Hematopoietic multipotent progenitor cell treated with erythropoietin and hydrocortisone succinate and interleukin-3 and kit ligand, for 8 days (in vitro differentiated cells): ENCODE measurements at regions not wholly inside any gene's neighbourhood (a gene's known extent, or its start where the extent isn't known, plus 50 kb on each side); places are given as distances from the start of the nearest gene placed in this dataset.
"Not testable (repeated sequence)": the region's sequence is repeated elsewhere in the genome, so short reads cannot be mapped to it uniquely, and the experiment has no call there.

Source experiments
- DNase-seq: peaks from one replicate; pipeline ENCODE4 v3.0.0-alpha.2; 2015

DNA sequence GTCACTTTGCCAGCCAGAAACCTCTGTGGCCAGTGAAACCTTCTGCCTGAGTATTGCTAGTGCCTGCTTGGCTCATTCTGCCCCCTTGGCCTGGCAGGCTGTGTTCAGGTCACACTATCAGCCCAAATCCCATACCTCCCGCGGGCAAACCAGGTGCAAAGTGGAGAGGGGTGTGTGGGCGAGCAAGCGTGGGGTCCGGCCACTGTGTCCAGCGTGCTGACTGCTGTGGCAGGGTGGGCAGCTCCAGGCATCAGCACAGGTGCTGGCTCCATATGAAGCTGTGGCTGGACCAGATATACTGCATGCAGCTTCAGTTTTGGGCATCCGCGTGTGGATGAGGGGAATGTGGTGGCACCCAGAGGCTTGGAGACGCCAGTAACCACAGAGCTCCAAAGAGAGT lies 576.5 kb upstream of the EDIL3 start:
- no peak for DNase-seq

DNA sequence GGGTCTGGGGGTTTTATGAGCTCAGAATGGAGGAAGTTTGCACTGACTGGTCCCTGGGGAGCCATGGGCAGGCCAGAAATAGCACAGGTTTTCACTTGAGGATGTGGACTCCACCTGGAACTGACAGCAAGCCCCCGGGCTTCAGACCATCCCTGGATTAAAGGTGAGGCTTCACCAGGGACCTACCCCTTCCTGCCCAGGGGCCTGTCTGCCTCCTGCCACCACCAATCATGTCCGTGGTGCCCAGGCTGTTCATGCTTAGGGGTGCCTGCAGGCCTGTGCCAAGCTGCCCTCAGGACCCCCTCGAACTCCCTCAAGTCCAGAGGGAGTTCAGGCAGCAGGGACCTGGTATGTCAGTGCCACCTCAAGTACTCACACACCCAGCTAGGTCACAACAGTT lies 577.2 kb upstream of the EDIL3 start:
- DNase-seq, result no peak

DNA sequence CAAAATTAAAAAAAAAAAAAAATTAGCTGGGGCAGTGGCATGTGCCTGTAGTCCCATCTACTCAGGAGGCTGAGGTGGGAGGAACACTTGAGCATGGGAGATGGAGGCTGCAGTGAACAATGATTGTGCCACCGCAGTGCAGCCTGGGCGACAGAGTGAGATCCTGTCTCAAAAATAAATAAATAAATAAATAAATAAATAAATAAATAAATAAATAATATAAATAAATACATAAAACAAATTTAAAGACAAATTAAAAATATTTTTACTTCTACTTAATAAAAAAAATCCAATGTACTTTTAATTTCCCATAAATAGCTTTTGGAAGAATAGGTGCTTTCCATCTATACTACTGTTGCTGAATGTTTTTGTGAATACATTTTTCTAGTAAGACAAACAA lies 598.4 kb upstream of the EDIL3 start:
- DNase-seq, result no peak

DNA sequence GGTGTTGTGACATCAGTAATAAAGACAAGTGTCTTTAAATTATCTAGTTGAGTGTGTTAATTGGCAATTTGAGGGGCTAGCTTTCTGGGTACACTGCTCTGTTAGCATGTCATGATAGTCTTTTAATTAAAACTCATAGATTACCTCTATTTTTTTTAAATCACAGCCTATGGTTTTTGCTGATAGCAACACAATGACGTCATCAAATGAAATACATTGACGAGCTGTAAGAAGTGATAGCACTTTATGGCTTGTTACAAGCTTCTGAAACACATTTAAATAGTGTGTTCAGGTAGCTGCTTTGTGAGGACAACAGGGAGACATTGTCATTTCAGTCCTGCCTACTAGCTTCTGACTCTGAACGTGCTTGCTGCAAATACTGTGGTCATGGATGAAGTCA lies 600.5 kb upstream of the EDIL3 start:
- DNase-seq, result no peak

DNA sequence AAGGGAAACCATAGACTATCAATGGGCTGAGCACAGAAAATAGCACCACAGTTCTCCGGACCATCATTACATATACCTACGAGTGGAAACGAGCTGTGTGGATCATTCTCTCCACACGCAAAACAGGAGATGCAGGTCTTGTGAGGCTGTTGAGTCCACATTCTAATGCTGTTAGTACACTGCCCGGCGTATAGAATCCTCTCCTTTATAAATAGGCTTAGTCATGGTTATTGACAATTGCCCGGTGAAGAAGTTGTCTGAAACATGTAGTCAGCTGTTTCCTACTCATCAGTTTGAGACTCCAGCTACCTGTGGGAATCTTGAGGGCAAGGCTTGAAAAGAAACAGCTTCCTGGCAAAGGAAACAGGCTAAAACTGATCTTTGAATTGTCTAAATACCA lies 602.0 kb upstream of the EDIL3 start:
- no peak for DNase-seq

DNA sequence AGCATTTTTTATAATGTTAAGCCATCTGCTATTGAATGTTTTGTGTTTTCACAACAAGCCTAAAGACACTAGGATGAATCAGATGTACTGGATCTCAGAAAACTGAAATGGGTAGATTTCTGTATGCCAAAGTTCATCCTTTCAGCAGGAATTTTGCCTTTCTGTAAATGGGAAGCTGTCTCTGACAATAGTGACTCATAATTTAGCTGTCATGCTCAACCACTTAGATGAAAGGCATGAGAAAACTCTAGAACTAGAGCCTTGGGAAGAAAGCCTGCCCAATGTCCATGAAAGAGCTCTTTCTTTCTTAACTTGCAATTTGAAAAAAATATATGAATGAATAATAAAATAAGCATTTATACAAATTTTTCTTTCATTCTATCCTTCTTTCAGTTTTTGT lies 616.0 kb upstream of the EDIL3 start:
- no peak for DNase-seq

DNA sequence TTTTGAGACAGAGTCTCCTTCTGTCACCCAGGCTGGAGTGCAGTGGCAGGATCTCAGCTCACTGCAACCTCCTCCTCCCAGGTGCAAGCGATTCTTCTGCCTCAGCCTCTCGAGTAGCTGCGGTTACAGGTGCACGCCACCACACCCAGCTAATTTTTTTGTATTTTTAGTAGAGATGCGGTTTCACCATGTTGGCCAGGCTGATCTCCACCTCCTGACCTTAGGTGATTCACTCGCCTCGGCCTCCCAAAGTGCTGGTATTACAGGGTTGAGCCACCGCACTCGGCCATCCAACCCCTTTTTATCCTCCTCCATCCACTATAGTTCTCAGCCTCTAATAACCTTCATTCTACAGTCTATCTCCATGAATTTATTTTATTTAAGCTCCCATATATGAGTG lies 617.3 kb upstream of the EDIL3 start:
- not testable (repeated sequence) for DNase-seq

DNA sequence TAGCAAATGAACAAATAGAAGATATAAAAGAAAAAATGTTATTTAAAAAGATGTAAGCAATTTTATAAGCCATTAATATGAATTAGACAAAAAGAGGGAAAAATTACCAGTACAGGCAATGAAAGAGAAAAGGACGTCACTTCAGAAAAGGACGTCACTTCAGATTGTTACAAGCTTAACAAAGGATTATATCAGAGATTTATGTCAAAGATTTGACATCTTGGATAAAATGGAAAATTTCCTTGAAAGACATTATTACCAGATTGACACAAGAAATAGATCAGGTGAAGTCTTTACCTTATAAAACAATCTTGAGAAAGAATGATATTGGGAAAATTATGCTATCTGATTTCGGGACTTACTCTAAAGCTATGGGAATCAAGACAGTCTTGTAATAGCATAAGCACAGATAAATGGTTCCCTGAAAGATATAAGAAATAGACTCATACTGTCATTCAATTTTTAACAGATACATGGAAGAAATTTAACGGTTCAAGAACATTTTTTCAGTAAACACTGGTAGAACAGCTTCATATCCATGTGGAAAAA lies 625.4 kb upstream of the EDIL3 start:
- no peak for DNase-seq

DNA sequence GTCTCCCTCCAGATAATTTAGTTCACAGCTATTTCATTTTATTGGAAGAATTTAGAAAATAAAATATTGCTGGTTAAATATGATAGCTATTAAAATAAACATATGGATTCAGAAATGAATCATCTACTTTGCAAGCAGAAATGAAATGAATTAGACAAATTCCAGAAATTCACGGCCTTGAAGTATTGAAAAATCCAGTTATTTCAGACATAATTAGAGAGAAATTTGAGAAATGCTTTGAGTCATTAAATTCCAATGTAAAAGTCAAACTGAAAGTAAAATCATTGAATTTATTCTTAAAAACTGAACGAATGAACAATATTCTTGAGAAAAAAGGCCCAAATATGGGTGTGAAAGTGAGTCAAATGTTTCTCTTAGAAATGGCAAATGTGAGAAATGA lies 632.6 kb upstream of the EDIL3 start:
- no peak for DNase-seq

DNA sequence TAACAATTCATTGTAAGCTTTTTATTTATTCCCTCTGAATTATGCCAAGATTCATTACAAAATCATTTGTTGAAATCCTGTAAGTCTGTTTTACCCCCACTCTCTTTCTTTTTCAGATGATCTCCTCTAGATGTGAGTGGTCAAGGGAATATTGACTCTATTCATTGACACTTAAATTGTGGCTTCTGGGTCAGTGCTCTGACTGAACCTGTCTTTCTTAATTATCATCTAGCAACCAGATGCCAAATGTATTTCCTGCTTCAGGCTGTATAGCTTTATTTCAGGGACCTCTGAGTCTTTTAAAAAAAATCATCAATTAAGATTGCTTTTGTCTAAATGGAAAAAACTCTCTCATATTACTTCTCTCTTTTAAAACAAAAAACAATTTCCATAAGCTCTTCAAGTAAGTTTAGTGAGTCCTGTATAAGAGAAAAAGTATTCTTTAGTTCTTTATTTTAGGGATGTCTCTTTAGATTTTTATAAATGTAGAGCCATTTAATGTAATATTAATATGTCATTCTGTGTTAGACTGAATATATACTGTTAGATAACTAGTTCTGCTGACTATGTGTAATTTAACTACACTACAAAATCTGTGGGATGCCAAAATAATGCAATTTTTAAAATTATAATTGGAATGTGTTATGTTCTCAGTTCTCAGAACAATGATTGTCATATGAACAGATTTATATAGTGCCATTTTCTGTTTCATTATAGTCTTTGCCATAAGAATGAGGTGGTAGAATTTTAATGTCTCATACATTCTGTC lies 645.8 kb upstream of the EDIL3 start:
- no peak for DNase-seq

DNA sequence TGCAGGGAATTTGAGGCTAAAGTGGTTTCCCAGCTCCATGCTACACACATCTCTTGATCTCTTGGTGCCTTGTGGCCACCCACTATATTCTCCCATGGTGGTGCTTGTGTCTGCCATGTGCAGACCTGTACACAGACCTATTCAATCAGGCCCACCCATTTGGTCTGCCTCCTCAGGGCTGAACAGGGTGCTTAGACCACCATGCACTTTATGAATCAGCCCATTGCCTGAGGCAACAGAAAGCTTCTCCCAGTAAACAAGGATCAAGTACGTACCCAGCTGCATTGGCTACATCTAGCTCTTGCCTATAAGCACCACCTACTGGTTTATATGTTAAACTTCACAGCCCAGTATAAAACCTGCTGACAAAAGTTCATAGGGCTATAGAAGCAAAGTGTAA lies 664.3 kb upstream of the EDIL3 start:
- peak; percentile 5 for DNase-seq

DNA sequence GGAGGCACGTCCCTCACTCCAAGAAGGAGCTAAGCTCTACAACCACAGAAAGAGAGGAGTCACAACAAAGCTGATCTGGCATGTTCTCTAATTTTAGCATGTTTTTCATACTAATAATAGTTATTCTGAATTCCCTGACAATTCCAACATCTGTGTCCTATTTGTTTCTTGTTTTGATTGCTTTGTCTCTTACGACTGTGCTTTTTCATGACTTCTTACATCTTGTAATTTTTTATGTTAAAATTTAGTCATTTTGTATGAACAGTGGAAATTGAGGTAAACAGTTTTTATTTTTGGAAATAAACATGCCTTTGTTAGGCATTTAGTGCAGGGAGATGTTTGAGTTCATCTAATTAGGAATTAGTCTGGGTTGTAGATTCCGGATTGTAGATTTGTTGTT lies 668.1 kb upstream of the EDIL3 start:
- no peak for DNase-seq

DNA sequence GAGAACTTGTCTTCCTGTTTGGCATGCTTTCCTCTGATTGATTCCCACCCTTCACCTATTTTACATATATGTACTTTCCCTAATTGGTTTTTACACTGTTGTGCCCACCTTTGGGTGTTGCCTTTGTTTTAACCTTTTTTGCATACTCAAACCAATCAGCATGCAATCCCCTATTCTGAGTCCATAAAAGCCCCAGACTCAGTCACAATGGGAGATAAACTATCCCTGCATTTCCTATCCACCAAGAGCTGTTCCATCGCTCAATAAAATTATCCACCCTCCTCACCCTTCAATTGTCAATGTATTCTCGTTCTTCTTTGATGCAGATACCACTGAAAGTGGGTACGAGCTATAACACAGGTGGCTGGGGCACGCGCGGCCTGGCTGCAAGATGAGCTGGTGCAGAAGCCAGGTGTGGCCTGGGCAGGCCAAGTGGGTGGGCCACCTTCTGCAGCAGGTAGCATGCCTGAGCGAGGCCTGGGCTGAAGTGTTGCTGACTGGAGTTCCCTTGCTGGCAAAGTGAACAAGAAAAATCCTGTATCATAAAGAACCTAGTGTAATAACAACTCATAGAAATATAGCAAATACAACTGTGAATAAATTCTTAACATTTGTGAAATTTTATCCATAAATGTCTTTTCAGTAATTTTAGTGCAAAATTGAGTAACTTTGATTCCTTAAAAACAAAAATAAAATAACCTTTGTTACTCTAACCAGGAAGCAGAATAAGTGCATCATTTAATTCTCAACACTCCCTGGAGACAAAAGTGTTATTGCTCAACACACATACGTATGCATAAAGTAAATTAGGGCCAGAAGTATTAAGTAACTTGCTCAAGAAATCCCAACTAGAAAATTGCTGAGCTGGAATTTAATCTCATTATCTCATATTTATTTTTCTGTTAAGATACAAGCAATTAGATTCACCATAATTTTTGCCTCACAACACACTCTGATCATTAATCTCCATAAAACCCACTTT lies 685.3 kb upstream of the EDIL3 start:
- DNase-seq, result no peak

DNA sequence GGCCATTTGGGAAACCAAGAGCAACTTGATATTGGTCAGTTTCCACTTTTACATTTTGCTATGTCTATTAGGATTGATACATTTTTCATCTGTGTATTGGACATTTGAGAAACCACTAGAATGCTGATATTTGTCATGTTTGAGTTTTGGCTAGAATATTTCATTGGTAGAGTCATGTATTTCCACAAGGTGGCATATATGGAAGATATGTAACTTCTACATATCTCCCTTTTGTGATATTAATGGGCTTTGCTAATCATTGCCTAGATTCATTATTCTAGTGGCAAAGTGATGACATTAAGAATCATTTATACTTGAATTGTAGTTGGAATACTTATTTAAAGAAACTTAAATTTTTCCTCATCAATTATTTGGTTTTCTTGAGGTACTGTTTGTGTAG lies 692.9 kb upstream of the EDIL3 start:
- DNase-seq, result no peak

DNA sequence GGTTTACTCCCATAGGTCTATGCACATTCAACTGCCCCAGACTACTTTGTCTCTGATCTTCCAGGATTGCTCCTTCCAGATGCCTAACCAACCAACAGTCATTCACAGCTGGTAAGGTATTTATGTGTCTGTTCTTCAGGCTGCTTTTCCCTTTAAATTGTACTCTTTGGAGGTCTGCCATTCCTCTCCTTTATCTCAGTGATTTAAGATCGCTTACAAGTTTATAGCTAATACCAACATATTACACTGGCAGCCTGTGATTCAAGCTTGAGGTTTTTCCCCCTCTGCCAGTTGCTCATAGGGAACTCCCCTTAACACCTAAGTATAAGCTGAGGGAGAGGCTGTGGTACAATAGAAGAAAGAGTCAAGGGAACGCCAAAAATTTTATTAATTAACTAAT lies 711.7 kb upstream of the EDIL3 start:
- no peak for DNase-seq

DNA sequence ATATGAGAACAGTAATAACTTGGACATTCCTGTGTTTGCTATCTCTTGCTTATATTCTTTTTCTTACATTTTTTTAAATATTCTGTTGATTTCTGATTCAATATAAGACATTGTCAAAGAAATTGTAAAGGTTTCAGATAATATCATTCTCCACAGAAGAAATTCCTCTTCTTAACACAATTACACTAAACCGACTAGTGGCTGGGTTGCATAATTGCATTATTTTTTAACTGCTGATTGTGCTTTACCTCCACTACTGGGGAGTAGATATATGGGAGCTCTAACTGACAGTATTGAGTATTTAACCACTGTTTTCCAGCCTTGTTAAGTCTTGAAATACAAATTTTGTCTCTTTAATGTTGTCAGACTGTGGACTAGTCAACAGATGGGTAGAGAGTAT lies 723.8 kb upstream of the EDIL3 start:
- no peak for DNase-seq

DNA sequence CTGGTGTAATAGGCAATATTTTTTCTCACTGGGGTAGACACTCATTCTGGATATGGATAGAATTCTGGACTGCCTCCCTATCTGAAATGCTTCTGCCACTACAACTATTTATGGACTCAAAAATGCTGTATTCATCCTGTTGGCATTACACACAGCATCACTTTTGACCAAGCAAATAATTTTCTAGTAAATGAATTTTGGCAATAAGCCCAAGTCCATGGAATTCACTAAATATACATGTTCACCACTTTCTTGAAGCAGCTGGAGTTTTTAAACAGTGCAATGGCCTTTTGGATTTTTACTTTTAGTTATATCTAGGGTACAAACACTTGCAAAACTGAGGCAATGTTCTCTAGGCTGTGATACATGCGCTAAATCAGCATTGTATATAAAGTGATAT lies 724.9 kb upstream of the EDIL3 start:
- DNase-seq, result no peak

DNA sequence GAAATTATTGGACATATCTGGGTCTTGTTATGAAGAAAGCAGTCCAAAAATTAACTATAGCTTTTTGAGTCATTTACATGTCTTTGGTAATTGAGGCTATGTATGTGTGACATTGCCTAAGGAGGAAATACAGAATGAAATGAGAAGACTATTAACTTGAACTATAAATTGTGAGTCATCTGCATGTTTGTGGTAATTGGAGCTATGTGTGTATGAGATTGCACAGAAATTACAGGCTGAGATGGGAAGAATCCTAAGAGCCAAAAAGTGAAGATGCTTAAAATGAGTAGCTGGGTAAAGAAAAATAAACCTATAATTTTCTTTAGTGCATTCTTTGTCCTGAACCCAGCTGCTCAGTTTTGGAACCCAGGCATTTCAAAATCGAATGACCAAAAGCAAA lies 747.6 kb upstream of the EDIL3 start:
- no peak for DNase-seq

DNA sequence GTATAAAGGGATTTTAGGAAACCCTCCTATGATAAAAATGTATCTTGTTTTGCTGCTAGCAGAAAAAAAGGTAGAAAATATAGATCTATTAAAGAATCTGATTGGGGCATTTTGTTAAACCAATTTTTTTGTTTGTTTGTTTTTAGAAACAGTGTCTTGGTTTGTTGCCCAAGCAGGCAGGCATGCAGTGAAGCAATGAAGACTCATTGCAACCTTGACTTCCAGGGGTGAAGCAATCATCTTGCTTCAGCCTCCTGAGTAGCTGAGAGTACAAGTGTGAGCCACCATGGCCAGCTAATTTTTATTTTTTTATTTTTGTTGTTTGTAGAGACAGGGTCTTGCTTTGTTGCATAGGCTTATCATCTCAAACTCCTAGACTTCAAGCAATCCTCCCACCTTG lies 755.8 kb upstream of the EDIL3 start:
- DNase-seq, result no peak

DNA sequence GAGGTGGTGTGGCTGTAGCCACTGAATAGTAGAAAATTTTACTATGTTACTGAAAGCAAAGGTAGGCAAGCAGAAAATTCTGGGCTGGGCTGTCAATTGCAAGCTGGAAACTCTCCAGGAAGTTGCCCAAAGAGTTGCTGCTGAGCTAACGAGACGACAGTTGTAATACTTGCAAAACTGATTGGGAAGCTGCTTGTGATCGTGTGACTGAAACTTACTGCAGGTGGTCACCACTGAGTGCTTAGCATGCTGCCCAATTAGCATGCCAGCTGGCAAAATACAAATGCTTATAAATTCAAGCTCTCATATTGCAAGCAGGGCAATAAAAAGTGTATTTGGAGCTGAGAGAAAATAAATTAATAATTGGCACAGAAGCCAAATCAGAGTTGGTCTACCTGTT lies 758.5 kb upstream of the EDIL3 start:
- no peak for DNase-seq

DNA sequence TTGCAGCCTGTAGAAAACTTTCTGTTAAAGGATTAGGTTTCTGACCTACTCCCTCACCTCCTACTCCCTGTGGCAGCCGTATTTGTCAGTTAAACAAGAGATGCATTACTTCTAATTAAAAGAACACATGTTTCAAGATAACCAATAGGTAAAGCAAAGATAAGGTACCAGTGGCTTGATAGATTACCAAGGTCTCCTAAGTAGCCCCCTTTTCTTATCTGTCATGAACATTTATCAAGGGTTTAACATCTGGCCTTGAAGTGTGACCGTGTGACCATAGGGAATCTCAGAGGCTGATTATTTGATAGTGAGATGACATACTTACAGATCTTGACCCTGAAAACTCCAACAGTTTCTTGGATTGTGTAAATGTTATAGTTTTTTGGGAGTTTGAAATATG lies 764.0 kb upstream of the EDIL3 start:
- DNase-seq, result no peak

DNA sequence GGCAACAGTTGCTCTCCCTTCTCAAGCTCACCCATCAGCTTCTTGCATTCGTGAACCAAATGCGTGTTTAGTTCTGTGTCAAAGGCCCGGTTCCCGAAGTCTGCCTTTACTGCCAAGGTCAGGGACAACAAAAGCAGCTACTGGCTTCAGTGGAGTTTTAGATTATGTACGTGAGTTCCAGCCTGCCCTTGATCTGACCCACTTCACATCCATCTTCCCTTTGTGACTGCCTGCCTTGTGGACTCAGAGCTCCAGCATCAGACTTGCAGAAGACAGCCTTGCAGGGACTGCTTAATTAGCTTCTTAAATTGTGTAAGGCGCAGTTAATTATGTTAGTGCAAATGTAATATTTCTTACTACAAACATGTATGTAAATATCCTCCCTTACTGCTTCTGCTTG lies 774.7 kb upstream of the EDIL3 start:
- DNase-seq, result no peak

DNA sequence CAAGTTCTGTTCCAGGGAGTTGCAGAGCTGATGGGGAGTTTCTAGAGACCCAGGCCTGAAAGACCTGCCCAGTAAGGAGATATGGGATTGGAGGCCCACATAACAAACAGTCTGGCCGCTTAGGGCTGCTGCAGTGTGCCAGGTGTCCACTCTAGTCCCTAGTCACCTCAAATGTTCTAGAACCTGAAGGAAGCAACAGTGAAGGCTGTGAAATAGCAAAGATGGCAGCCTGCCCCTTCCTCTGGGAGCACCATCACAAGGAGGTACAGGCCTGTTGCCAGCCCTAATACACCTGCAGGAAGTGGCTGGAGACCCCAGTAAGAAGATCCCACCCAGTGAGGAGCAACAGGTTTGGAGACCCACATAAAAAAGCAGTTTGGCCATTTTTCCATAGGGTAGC lies 783.8 kb upstream of the EDIL3 start:
- no peak for DNase-seq

DNA sequence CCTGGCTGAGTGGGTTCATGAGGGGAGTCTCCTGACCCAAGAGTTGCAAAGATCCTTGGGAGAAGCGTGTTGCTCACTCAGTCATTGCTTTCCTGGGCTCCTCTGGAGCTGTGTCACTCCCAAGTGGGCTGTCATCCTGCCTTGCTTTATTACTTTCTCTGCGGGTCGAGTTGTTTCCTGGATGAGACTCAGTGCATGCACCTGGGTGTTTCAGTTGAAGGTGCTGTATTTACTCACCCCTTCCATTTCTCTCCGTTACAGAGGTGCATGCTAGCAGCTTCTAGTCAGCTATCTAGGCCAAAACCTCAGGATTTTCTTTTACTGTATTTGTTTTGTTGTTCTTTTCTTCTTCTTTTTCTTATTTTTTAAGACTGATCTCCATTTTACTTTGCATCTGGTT lies 785.5 kb upstream of the EDIL3 start:
- no peak for DNase-seq
